GM23338 (cell line): ENCODE measurements at regions not wholly inside any gene's neighbourhood (a gene's known extent, or its start where the extent isn't known, plus 50 kb on each side); places are given as distances from the start of the nearest gene placed in this dataset.

Source experiments
- ATAC-seq: fragments of 200-7000 bp; cut with Tn5 transposase; 3 replicates; pipeline ENCODE4 v1.9.1; 2020
- DNase-seq: peaks from one replicate; pipeline ENCODE4 v3.0.0-alpha.2; 2015; ENCODE audit warnings: low spot score
- H2AFZ ChIP-seq: fragments of 200-600 bp; sonication (generic); 2 replicates; pipeline ENCODE4 v1.8.0; 2016; ENCODE audit warnings: antibody characterized with exemption, mild to moderate bottlenecking, moderate library complexity
- H3F3A ChIP-seq: fragments of 200-600 bp; sonication (generic); replicated peaks from 2 replicates; pipeline ENCODE4 v1.8.0; 2017; ENCODE audit warnings: antibody characterized with exemption, mixed run types, low read depth
- H3K27ac ChIP-seq: fragments of 200-600 bp; sonication (generic); 2 replicates; pipeline ENCODE4 v1.6.1; 2016; ENCODE audit warnings: low read depth
- H3K27me3 ChIP-seq: fragments of 200-600 bp; sonication (generic); 2 replicates; pipeline ENCODE4 v1.8.0; 2016; ENCODE audit warnings: mild to moderate bottlenecking, mixed run types, moderate library complexity; ENCODE audit not compliant: insufficient read depth
- H3K36me3 ChIP-seq: fragments of 200-600 bp; sonication (generic); 2 replicates; pipeline ENCODE4 v1.8.0; 2016; ENCODE audit warnings: mild to moderate bottlenecking; ENCODE audit not compliant: insufficient read depth
- H3K4me1 ChIP-seq: fragments of 200-600 bp; sonication (generic); 2 replicates; pipeline ENCODE4 v1.8.0; 2016; ENCODE audit warnings: mild to moderate bottlenecking, moderate library complexity; ENCODE audit not compliant: insufficient read depth
- H3K4me2 ChIP-seq: fragments of 200-600 bp; sonication (generic); 2 replicates; pipeline ENCODE4 v1.7.1; 2017; ENCODE audit warnings: mixed run types
- H3K4me3 ChIP-seq: fragments of 200-600 bp; sonication (generic); 2 replicates; pipeline ENCODE4 v1.6.1; 2016; ENCODE audit warnings: mixed run types
- H3K79me2 ChIP-seq: fragments of 200-600 bp; sonication (generic); replicated peaks from 2 replicates; pipeline ENCODE4 v1.8.0; 2017; ENCODE audit warnings: mild to moderate bottlenecking; ENCODE audit not compliant: insufficient read depth
- H3K9me2 ChIP-seq: fragments of 200-600 bp; sonication (generic); 2 replicates; pipeline ENCODE4 v1.8.0; 2017; ENCODE audit not compliant: insufficient read depth
- H4K20me1 ChIP-seq: fragments of 200-600 bp; sonication (generic); replicated peaks from 2 replicates; pipeline ENCODE4 v1.8.0; 2017; ENCODE audit warnings: mild to moderate bottlenecking; ENCODE audit not compliant: insufficient read depth
- H3K27ac Mint-ChIP-seq: 2 replicates; pipeline ENCODE4 v1.8.0; 2020; ENCODE audit warnings: inconsistent platforms, mild to moderate bottlenecking, moderate library complexity, mixed read lengths
- H3K27me3 Mint-ChIP-seq: 3 replicates; pipeline ENCODE4 v1.8.0; 2022; ENCODE audit warnings: low read depth, mild to moderate bottlenecking, moderate library complexity, mixed read lengths, inconsistent platforms; ENCODE audit not compliant: insufficient read depth, poor library complexity
- H3K36me3 Mint-ChIP-seq: 3 replicates; pipeline ENCODE4 v1.8.0; 2021; ENCODE audit warnings: low read depth, mild to moderate bottlenecking, inconsistent platforms, moderate library complexity, mixed read lengths
- H3K4me1 Mint-ChIP-seq: 3 replicates; pipeline ENCODE4 v1.8.0; 2020; ENCODE audit warnings: mild to moderate bottlenecking, inconsistent platforms, mixed read lengths
- H3K4me3 Mint-ChIP-seq: 3 replicates; pipeline ENCODE4 v1.8.0; 2021; ENCODE audit warnings: moderate library complexity, mild to moderate bottlenecking, inconsistent platforms, mixed read lengths
- H3K9me3 Mint-ChIP-seq: 3 replicates; pipeline ENCODE4 v1.8.0; 2020; ENCODE audit warnings: moderate library complexity, mild to moderate bottlenecking, inconsistent platforms, mixed read lengths
- EZH2 ChIP-seq: fragments of 200-600 bp; sonication (generic); IDR thresholded peaks from one replicate; pipeline ENCODE4 v1.8.0; 2017; ENCODE audit warnings: antibody characterized with exemption, mild to moderate bottlenecking, low read depth; ENCODE audit not compliant: unreplicated experiment
- JUNB ChIP-seq: IDR thresholded peaks from one replicate; pipeline ENCODE4 v1.6.1; 2016; ENCODE audit warnings: antibody characterized with exemption; ENCODE audit not compliant: unreplicated experiment
- NANOG ChIP-seq: IDR thresholded peaks from 2 replicates; pipeline ENCODE4 v1.6.1; 2016; ENCODE audit warnings: antibody characterized with exemption, borderline replicate concordance
- STAT1 ChIP-seq: IDR thresholded peaks from one replicate; pipeline ENCODE4 v1.6.1; 2016; ENCODE audit warnings: antibody characterized with exemption; ENCODE audit not compliant: unreplicated experiment
- ZNF331 ChIP-seq: fragments of 250-450 bp; sonication (Bioruptor Pico); IDR thresholded peaks from 2 replicates; pipeline ENCODE4 v1.5.0; 2020; ENCODE audit warnings: low read depth, mild to moderate bottlenecking, moderate library complexity
- TF ChIP-seq, protein P1 (sequence below): IDR thresholded peaks from one replicate; pipeline ENCODE4 v1.6.1; 2018; ENCODE audit warnings: antibody characterized with exemption; ENCODE audit not compliant: unreplicated experiment
- TF ChIP-seq, protein P2 (sequence below): IDR thresholded peaks from 2 replicates; pipeline ENCODE4 v1.6.1; 2016; ENCODE audit warnings: antibody characterized with exemption
- TF ChIP-seq, protein P3 (sequence below), 2 experiments: fragments of 200-600 bp in 1 of 2; sonication (generic) in 1 of 2; conservative IDR thresholded peaks; 2 replicates each; pipeline versions ENCODE4 v1.5.1 to v1.6.1; 2016 to 2017; ENCODE audit warnings: antibody characterized with exemption in 2 of 2, low read depth in 2 of 2, mild to moderate bottlenecking in 2 of 2, moderate library complexity in 1 of 2

DNA sequence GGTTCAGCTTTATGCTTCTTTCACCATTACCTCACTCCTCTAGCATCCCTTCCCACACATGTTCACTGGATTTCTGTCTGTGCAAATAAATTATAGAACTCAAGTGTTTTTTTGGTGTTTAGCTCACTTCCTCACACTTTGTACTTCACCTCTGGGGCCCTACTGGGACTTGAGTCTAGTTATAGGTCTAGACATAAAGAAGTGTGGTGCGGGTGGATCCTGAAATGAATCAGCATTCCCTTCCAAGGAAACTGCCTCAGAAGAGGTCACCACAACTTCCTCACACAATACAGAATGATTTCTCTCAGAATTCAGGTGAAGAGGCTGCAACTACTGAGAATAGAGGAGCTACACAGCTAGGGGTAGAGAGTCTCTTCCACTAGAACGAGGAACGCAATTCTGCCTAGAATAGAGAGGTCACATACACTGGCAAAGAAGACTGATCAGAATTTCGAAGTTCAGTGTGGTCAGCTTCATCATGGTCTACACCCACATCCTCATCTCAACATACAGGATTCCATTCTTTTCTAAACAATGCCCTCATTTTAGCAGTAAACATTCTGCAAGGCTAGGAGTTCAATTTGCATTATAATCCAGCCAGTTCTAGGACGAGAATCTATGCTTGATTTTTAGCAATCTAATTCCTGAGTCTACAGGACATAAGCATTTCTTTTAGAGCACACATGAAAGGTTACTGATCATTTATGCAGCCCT lies 938.7 kb upstream of the PHF14 start:
- no peaks in the 10 kb centered on the region for H3K27me3 ChIP-seq
- Mint-ChIP-seq H3K36me3 (no peaks in the 10 kb centered on the region), H3K9me3 (no peaks in the 10 kb centered on the region), H3K4me1 (peaks cover 5% of the 10 kb centered on the region; the same call in 2 of the 3 replicates), H3K4me3 (no peak overlapping the region), H3K27me3 (no peaks in the 10 kb centered on the region), H3K27ac (peak overlapping the region; percentile 19; the same call in 1 of the 2 replicates)
- no peak overlapping the region for H3K27ac ChIP-seq
- H3K36me3 ChIP-seq: no peaks in the 10 kb centered on the region
- H3F3A ChIP-seq: no peaks in the 10 kb centered on the region
- H2AFZ ChIP-seq: 0 out of 2 replicates have a peak overlapping the region, but pooled peaks have one; percentile 8
- 0 out of 2 replicates have a peak overlapping the region, but pooled peaks have one; percentile 15 for H3K4me2 ChIP-seq
- ATAC-seq: no peak
- TF ChIP-seq ZNF331 (CRISPR knock-in tag) (no peak), STAT1 (no peak), EZH2 (no peak)
- TF ChIP-seq, protein P1, sequence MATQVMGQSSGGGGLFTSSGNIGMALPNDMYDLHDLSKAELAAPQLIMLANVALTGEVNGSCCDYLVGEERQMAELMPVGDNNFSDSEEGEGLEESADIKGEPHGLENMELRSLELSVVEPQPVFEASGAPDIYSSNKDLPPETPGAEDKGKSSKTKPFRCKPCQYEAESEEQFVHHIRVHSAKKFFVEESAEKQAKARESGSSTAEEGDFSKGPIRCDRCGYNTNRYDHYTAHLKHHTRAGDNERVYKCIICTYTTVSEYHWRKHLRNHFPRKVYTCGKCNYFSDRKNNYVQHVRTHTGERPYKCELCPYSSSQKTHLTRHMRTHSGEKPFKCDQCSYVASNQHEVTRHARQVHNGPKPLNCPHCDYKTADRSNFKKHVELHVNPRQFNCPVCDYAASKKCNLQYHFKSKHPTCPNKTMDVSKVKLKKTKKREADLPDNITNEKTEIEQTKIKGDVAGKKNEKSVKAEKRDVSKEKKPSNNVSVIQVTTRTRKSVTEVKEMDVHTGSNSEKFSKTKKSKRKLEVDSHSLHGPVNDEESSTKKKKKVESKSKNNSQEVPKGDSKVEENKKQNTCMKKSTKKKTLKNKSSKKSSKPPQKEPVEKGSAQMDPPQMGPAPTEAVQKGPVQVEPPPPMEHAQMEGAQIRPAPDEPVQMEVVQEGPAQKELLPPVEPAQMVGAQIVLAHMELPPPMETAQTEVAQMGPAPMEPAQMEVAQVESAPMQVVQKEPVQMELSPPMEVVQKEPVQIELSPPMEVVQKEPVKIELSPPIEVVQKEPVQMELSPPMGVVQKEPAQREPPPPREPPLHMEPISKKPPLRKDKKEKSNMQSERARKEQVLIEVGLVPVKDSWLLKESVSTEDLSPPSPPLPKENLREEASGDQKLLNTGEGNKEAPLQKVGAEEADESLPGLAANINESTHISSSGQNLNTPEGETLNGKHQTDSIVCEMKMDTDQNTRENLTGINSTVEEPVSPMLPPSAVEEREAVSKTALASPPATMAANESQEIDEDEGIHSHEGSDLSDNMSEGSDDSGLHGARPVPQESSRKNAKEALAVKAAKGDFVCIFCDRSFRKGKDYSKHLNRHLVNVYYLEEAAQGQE: no peak
- TF ChIP-seq, protein P2, sequence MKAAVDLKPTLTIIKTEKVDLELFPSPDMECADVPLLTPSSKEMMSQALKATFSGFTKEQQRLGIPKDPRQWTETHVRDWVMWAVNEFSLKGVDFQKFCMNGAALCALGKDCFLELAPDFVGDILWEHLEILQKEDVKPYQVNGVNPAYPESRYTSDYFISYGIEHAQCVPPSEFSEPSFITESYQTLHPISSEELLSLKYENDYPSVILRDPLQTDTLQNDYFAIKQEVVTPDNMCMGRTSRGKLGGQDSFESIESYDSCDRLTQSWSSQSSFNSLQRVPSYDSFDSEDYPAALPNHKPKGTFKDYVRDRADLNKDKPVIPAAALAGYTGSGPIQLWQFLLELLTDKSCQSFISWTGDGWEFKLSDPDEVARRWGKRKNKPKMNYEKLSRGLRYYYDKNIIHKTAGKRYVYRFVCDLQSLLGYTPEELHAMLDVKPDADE: no peak
- peaks cover 25% of the 10 kb centered on the region; the same call in 1 of the 2 replicates for H3K9me2 ChIP-seq
- no peaks in the 10 kb centered on the region for H3K4me1 ChIP-seq
- DNase-seq: peak; percentile 6
- no peak overlapping the region for H3K4me3 ChIP-seq
- no peaks in the 10 kb centered on the region for H3K79me2 ChIP-seq
- H4K20me1 ChIP-seq: no peaks in the 10 kb centered on the region

DNA sequence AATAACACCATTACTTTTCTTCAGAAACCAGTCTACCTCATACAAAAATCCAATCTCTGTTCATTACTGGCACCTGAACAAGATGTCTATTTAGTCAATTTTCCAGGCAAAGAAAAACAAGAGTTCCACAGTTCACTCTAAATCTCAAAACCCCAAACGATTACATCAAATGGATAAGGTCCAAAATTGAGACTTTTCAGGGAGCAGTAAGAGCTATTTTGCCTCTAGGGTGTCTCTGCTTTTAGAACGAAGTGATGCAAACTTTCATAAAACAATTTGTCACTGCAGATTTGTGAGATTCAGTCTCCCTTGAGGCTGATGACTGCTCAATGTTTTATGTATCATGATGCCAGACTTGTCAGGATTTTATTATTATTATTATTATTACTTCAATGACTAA lies 937.0 kb upstream of the PHF14 start:
- no peaks in the 10 kb centered on the region for H3K36me3 Mint-ChIP-seq
- no peaks in the 10 kb centered on the region for H4K20me1 ChIP-seq
- no peaks in the 10 kb centered on the region for H3K9me3 Mint-ChIP-seq
- no peaks in the 10 kb centered on the region for H3K4me1 ChIP-seq
- no peaks in the 10 kb centered on the region for H3K79me2 ChIP-seq
- H3K36me3 ChIP-seq: no peaks in the 10 kb centered on the region
- H3K4me2 ChIP-seq: no peak overlapping the region
- no peak for DNase-seq
- 0 out of 2 replicates have a peak, but pooled peaks cover 19% of the 10 kb centered on the region for H3K9me2 ChIP-seq
- H3K27ac Mint-ChIP-seq: no peak overlapping the region
- H3K27me3 ChIP-seq: no peaks in the 10 kb centered on the region
- peaks cover 9% of the 10 kb centered on the region; the same call in 2 of the 3 replicates for H3K4me1 Mint-ChIP-seq
- no peak overlapping the region for H3K4me3 ChIP-seq
- no peaks in the 10 kb centered on the region for H3K27me3 Mint-ChIP-seq
- no peak for ATAC-seq
- H2AFZ ChIP-seq: no peak overlapping the region
- H3K4me3 Mint-ChIP-seq: no peak overlapping the region
- H3K27ac ChIP-seq: no peak overlapping the region
- H3F3A ChIP-seq: no peaks in the 10 kb centered on the region
- TF ChIP-seq NANOG (no peak), ZNF331 (CRISPR knock-in tag) (no peak), JUNB (no peak)
- TF ChIP-seq, protein P3, sequence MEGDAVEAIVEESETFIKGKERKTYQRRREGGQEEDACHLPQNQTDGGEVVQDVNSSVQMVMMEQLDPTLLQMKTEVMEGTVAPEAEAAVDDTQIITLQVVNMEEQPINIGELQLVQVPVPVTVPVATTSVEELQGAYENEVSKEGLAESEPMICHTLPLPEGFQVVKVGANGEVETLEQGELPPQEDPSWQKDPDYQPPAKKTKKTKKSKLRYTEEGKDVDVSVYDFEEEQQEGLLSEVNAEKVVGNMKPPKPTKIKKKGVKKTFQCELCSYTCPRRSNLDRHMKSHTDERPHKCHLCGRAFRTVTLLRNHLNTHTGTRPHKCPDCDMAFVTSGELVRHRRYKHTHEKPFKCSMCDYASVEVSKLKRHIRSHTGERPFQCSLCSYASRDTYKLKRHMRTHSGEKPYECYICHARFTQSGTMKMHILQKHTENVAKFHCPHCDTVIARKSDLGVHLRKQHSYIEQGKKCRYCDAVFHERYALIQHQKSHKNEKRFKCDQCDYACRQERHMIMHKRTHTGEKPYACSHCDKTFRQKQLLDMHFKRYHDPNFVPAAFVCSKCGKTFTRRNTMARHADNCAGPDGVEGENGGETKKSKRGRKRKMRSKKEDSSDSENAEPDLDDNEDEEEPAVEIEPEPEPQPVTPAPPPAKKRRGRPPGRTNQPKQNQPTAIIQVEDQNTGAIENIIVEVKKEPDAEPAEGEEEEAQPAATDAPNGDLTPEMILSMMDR (conservative IDR thresholded peaks at IDR 0.05; ENCODE audit: low read depth in 2 of 2): no peak
